ENCODE measurements at regions not wholly inside any gene's neighbourhood (a gene's known extent, or its start where the extent isn't known, plus 50 kb on each side); places are given as distances from the start of the nearest gene placed in this dataset.

DNA sequence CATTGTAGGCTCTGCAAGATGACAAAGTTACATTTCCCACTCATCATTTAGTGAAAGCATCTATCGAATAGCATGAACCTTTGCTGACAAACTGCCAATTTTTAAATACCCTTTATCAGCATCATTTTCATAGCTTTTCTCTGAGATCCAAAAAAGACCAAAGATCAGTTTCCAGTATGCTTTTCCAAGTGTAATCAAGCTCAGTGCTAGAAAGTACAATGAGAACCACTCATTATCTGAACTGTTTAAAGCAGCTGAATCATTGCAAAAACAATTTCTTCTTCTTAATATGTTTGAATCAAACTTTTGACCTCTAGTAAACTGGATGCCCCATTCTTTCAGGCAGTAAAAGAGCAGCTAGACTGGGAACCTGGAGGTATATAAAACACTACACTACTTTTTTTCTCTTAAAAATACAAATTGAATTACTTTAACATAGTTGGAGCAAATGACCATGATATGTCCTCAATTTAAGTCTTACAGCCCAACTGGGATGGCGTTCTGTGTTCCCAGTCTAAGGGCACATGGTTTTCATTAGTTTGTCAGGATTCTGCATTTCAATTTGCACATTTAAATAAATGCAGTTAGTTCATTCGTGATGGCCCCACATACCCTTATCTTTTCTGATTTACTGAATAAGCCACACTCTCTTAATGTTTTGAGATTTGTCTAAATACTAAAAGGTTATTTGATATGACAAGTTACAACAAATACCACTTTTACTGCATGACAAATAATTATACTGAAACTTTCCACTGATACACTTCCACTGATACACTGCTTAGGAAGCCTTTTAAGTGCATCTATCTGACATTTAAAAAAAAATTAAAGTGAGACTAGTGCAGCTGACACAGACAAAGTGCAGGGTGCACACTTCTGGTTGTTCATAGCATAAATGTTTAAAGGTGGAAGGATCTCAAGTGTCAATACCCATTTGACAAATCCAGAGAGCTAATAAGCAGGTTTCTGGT lies 146.0 kb upstream of the FRMD4B start:
- Histone ChIP-seq H3K4me3 (ENCODE audit: low read length) (no peak overlapping the region), H3K27me3 (ENCODE audit: insufficient read depth, low read length, poor library complexity, severe bottlenecking) (no peaks in the 10 kb centered on the region), H3K36me3 (ENCODE audit: insufficient read depth, low read length) (no peaks in the 10 kb centered on the region), H3K9me3 (ENCODE audit: low read length) (no peaks in the 10 kb centered on the region), H3K4me1 (ENCODE audit: insufficient read depth, low read length) (no peaks in the 10 kb centered on the region), H3K27ac (ENCODE audit: low read depth, low read length) (no peak overlapping the region)
- H3K9me3 Mint-ChIP-seq = peaks cover 0 to 2% (median 0%) of the 10 kb centered on the region in 5 donors
- no peak overlapping the region for H3K27ac Mint-ChIP-seq
- CTCF ChIA-PET = no interaction called here
- H3K27me3 Mint-ChIP-seq = peaks cover 2 to 3% of the 10 kb centered on the region in 2 donors
- DNase-seq = no peak
- H3K4me3 Mint-ChIP-seq = no peak overlapping the region
- no peaks in the 10 kb centered on the region for H3K4me1 Mint-ChIP-seq
- POLR2A ChIA-PET = no interaction called here
- no peaks in the 10 kb centered on the region for H3K36me3 Mint-ChIP-seq

DNA sequence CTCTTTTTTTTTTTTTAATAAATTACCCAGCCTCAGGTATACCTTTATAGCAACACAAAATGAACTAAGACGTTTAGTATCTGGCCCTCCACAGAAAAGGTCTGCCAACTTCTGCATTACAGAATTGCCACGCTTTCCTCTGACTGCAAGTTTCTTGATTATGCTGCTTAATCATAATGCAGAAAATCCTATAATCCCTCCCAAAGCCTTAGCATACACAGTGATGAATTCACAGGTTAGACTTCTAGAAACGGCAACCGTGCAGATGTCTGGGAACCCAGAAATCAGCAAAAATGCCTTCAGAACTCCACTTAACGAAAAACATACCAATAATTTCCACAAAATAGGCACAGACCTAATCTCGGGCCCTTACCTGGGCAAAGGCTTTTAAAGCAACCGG lies 144.7 kb upstream of the FRMD4B start:
- H3K36me3 ChIP-seq (ENCODE audit: insufficient read depth, low read length) = no peaks in the 10 kb centered on the region
- no peaks in the 10 kb centered on the region for H3K9me3 ChIP-seq (ENCODE audit: low read length)
- H3K27ac ChIP-seq (ENCODE audit: low read depth, low read length) = no peak overlapping the region
- H3K4me1 Mint-ChIP-seq = no peaks in the 10 kb centered on the region
- no peaks in the 10 kb centered on the region for H3K4me1 ChIP-seq (ENCODE audit: insufficient read depth, low read length)
- ChIA-PET CTCF (no interaction called here), POLR2A (no interaction called here)
- H3K9me3 Mint-ChIP-seq = peaks cover 0 to 2% (median 0%) of the 10 kb centered on the region in 5 donors
- no peak overlapping the region for H3K27ac Mint-ChIP-seq
- no peak overlapping the region for H3K4me3 ChIP-seq (ENCODE audit: low read length)
- DNase-seq = no peak
- H3K27me3 ChIP-seq (ENCODE audit: insufficient read depth, low read length, poor library complexity, severe bottlenecking) = no peaks in the 10 kb centered on the region
- no peak overlapping the region for H3K4me3 Mint-ChIP-seq
- H3K27me3 Mint-ChIP-seq = peaks cover 3 to 4% of the 10 kb centered on the region in 2 donors
- H3K36me3 Mint-ChIP-seq = no peaks in the 10 kb centered on the region

DNA sequence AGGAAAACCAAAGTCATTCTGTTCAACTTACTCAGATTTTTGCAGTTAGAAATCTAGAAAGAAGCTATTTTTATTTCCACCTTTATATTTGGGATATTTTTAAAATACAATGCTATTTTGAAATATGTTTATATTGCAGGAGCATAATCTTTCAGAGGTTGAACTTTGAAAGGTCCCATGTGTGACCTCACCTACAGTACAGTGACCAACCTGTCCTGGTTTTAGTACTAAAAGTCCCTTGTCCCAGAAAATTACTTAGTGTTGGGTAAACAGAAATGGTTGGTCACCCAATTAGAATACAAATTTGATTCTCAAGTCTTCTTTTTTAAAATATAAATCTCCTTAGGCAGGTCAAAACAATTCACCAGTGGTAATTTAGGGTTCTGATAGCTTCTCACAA lies 141.6 kb upstream of the FRMD4B start:
- Mint-ChIP-seq H3K4me1 (no peaks in the 10 kb centered on the region), H3K27ac (no peak overlapping the region), H3K27me3 (peaks cover 4 to 7% of the 10 kb centered on the region in 2 donors), H3K9me3 (peaks cover 0 to 2% (median 0%) of the 10 kb centered on the region in 5 donors), H3K4me3 (no peak overlapping the region), H3K36me3 (no peaks in the 10 kb centered on the region)
- Histone ChIP-seq H3K9me3 (ENCODE audit: low read length) (no peaks in the 10 kb centered on the region), H3K36me3 (ENCODE audit: insufficient read depth, low read length) (no peaks in the 10 kb centered on the region), H3K4me1 (ENCODE audit: insufficient read depth, low read length) (no peaks in the 10 kb centered on the region), H3K27ac (ENCODE audit: low read depth, low read length) (no peak overlapping the region), H3K27me3 (ENCODE audit: insufficient read depth, low read length, poor library complexity, severe bottlenecking) (no peaks in the 10 kb centered on the region), H3K4me3 (ENCODE audit: low read length) (no peak overlapping the region)
- CTCF ChIA-PET = no interaction called here
- POLR2A ChIA-PET = no interaction called here
- no peak for DNase-seq

GRCh38 chr3:69524816-69525215 lies 138.9 kb upstream of the FRMD4B start:
- DNase-seq = no peak
- Mint-ChIP-seq H3K9me3 (peaks cover 0 to 2% (median 0%) of the 10 kb centered on the region in 5 donors), H3K27ac (no peak overlapping the region), H3K36me3 (no peaks in the 10 kb centered on the region), H3K4me1 (no peaks in the 10 kb centered on the region), H3K4me3 (no peak overlapping the region), H3K27me3 (peaks cover 4 to 8% of the 10 kb centered on the region in 2 donors)
- H3K4me1 ChIP-seq (ENCODE audit: insufficient read depth, low read length) = no peaks in the 10 kb centered on the region
- H3K27me3 ChIP-seq (ENCODE audit: insufficient read depth, low read length, poor library complexity, severe bottlenecking) = no peaks in the 10 kb centered on the region
- H3K4me3 ChIP-seq (ENCODE audit: low read length) = no peak overlapping the region
- no peaks in the 10 kb centered on the region for H3K9me3 ChIP-seq (ENCODE audit: low read length)
- ChIA-PET POLR2A (no interaction called here), CTCF (no interaction called here)
- H3K36me3 ChIP-seq (ENCODE audit: insufficient read depth, low read length) = no peaks in the 10 kb centered on the region
- H3K27ac ChIP-seq (ENCODE audit: low read depth, low read length) = no peak overlapping the region

DNA sequence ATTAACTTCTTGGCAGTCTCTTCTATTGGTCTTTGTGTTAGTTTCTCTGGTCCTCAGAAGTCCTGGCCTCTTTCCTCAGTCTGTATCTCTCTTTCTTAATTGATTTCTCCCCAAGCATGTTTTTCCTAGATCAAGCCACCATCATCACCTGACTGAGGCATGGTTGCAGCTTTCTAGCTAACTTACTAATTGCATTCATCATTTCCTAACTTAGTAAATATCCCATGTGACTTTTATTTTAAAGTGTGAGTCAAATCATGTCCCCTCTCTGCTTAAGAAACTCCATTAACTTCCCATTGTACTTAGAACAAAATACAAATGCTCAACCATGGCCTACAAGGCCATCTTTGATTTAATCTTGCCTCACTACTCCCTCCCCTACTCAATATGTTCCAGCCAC lies 135.4 kb upstream of the FRMD4B start:
- Mint-ChIP-seq H3K4me3 (no peak overlapping the region), H3K36me3 (no peaks in the 10 kb centered on the region), H3K9me3 (no peaks in the 10 kb centered on the region), H3K27me3 (peaks cover 0 to 10% of the 10 kb centered on the region in 2 donors), H3K4me1 (no peaks in the 10 kb centered on the region), H3K27ac (no peak overlapping the region)
- Histone ChIP-seq H3K4me3 (ENCODE audit: low read length) (no peak overlapping the region), H3K9me3 (ENCODE audit: low read length) (no peaks in the 10 kb centered on the region), H3K4me1 (ENCODE audit: insufficient read depth, low read length) (no peaks in the 10 kb centered on the region), H3K36me3 (ENCODE audit: insufficient read depth, low read length) (no peaks in the 10 kb centered on the region), H3K27ac (ENCODE audit: low read depth, low read length) (no peak overlapping the region), H3K27me3 (ENCODE audit: insufficient read depth, low read length, poor library complexity, severe bottlenecking) (no peaks in the 10 kb centered on the region)
- CTCF ChIA-PET = no interaction called here
- DNase-seq = no peak
- POLR2A ChIA-PET = no interaction called here

GRCh38 chr3:69511361-69511760 lies 125.5 kb upstream of the FRMD4B start:
- Mint-ChIP-seq H3K4me1 (no peaks in the 10 kb centered on the region), H3K27ac (no peak overlapping the region), H3K36me3 (no peaks in the 10 kb centered on the region), H3K9me3 (peaks cover 0 to 5% (median 3%) of the 10 kb centered on the region in 5 donors), H3K4me3 (no peak overlapping the region), H3K27me3 (peaks cover 2 to 11% of the 10 kb centered on the region in 2 donors)
- DNase-seq = no peak
- Histone ChIP-seq H3K4me1 (ENCODE audit: insufficient read depth, low read length) (no peaks in the 10 kb centered on the region), H3K27ac (ENCODE audit: low read depth, low read length) (no peak overlapping the region), H3K27me3 (ENCODE audit: insufficient read depth, low read length, poor library complexity, severe bottlenecking) (no peaks in the 10 kb centered on the region), H3K9me3 (ENCODE audit: low read length) (no peaks in the 10 kb centered on the region), H3K4me3 (ENCODE audit: low read length) (no peak overlapping the region), H3K36me3 (ENCODE audit: insufficient read depth, low read length) (no peaks in the 10 kb centered on the region)
- CTCF ChIA-PET = no interaction called here
- POLR2A ChIA-PET = no interaction called here

DNA sequence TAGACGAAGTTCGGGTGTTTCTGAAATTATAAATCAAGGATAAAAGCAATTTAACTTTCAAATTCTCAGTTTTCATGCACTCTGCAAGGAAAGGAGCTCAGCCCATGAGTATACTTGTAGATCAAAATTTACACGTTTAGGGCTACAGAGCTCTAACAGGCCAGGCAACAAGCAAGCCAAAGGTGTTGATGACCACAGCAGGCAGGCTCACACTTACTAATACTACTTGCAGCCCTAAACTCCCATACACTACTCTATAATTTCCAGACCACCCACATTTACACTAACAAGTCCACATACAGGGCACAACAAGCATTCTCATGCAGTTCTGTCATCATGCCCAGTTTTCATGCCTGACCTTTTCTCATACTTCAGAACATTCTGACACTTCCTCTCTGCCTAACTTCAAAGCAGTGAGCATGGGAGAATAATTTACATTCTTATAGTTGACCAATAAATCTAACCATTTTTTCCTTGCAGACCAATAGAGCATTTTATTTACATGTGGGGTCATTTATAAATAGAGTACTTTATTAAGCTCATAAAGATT lies 124.7 kb upstream of the FRMD4B start:
- Histone ChIP-seq H3K36me3 (ENCODE audit: insufficient read depth, low read length) (no peaks in the 10 kb centered on the region), H3K9me3 (ENCODE audit: low read length) (no peaks in the 10 kb centered on the region), H3K27me3 (ENCODE audit: insufficient read depth, low read length, poor library complexity, severe bottlenecking) (no peaks in the 10 kb centered on the region), H3K27ac (ENCODE audit: low read depth, low read length) (no peak overlapping the region), H3K4me1 (ENCODE audit: insufficient read depth, low read length) (no peaks in the 10 kb centered on the region), H3K4me3 (ENCODE audit: low read length) (no peak overlapping the region)
- DNase-seq = no peak
- Mint-ChIP-seq H3K4me3 (no peak overlapping the region), H3K4me1 (no peaks in the 10 kb centered on the region), H3K9me3 (peaks cover 0 to 5% (median 3%) of the 10 kb centered on the region in 5 donors), H3K27me3 (peaks cover 3 to 11% of the 10 kb centered on the region in 2 donors), H3K27ac (no peak overlapping the region), H3K36me3 (no peaks in the 10 kb centered on the region)
- ChIA-PET POLR2A (no interaction called here), CTCF (no interaction called here)

DNA sequence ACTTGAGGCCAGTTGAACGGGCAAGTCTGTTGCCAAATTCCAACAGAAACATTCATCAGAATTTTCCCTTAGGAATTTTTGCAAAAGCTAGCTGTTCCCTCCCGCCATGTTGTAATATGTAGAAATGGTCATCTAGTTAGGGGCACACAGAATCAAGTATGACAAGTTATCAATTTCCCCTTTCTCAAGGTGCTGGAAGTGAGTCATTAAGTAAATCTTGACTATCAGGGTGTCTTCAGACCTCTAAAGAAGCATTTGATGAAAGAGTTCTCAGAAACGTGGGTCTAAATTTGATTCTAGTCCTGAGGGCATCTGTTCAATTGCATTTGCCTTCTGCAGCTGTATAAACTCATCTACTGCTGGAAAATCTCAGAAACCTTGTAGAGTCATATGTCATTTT lies 123.4 kb upstream of the FRMD4B start:
- Mint-ChIP-seq H3K4me1 (no peaks in the 10 kb centered on the region), H3K27me3 (peaks cover 3 to 11% of the 10 kb centered on the region in 2 donors), H3K4me3 (no peak overlapping the region), H3K9me3 (peaks cover 0 to 5% (median 0%) of the 10 kb centered on the region in 5 donors), H3K36me3 (no peaks in the 10 kb centered on the region), H3K27ac (no peak overlapping the region)
- Histone ChIP-seq H3K27ac (ENCODE audit: low read depth, low read length) (no peak overlapping the region), H3K27me3 (ENCODE audit: insufficient read depth, low read length, poor library complexity, severe bottlenecking) (no peaks in the 10 kb centered on the region), H3K9me3 (ENCODE audit: low read length) (no peaks in the 10 kb centered on the region), H3K36me3 (ENCODE audit: insufficient read depth, low read length) (no peaks in the 10 kb centered on the region), H3K4me3 (ENCODE audit: low read length) (no peak overlapping the region), H3K4me1 (ENCODE audit: insufficient read depth, low read length) (no peaks in the 10 kb centered on the region)
- no peak for DNase-seq
- ChIA-PET POLR2A (no interaction called here), CTCF (no interaction called here)

All from CD8-positive, alpha-beta memory T cell (primary cell).